IgD-negative memory B cell (primary cell): ENCODE measurements at regions not wholly inside any gene's neighbourhood (a gene's known extent, or its start where the extent isn't known, plus 50 kb on each side); places are given as distances from the start of the nearest gene placed in this dataset.

Experiments
- H3K27ac Mint-ChIP-seq, 3 donors: one replicate each; pipeline ENCODE4 v1.8.0; 2020 to 2022; ENCODE audit warnings: mild to moderate bottlenecking in 3 of 3, mixed read lengths in 3 of 3, moderate library complexity in 1 of 3
- H3K27me3 Mint-ChIP-seq: one replicate; pipeline ENCODE4 v1.8.0; 2021; ENCODE audit warnings: mixed read lengths
- H3K36me3 Mint-ChIP-seq: one replicate; pipeline ENCODE4 v1.8.0; 2020; ENCODE audit warnings: mild to moderate bottlenecking, mixed read lengths
- H3K4me1 Mint-ChIP-seq, 3 donors: one replicate each; pipeline ENCODE4 v1.8.0; 2020 to 2022; ENCODE audit warnings: mixed read lengths in 3 of 3, mild to moderate bottlenecking in 1 of 3
- H3K4me3 Mint-ChIP-seq, 4 donors: one replicate each; pipeline ENCODE4 v1.8.0; 2020 to 2022; ENCODE audit warnings: mild to moderate bottlenecking in 4 of 4, mixed read lengths in 4 of 4, moderate library complexity in 3 of 4
- H3K9me3 Mint-ChIP-seq, 3 donors: one replicate each; pipeline ENCODE4 v1.8.0; 2020 to 2021; ENCODE audit warnings: mixed read lengths in 3 of 3, mild to moderate bottlenecking in 1 of 3

GRCh38 chr11:70846781-70847655, 405.4 kb downstream of the SHANK2 start:
- Mint-ChIP-seq H3K36me3 (no peaks in the 10 kb centered on the region), H3K27ac (peak overlapping the region in 1 of 3 donors; percentile 83), H3K9me3 (peaks cover 0 to 10% (median 7%) of the 10 kb centered on the region in 3 donors), H3K4me3 (no peak overlapping the region), H3K27me3 (no peaks in the 10 kb centered on the region), H3K4me1 (no peaks in the 10 kb centered on the region)

GRCh38 chr11:70848243-70848750, 404.1 kb downstream of the SHANK2 start:
- H3K36me3 Mint-ChIP-seq: no peaks in the 10 kb centered on the region
- no peak overlapping the region for H3K27ac Mint-ChIP-seq
- H3K9me3 Mint-ChIP-seq: peaks cover 0 to 10% (median 7%) of the 10 kb centered on the region in 3 donors
- H3K4me1 Mint-ChIP-seq: no peaks in the 10 kb centered on the region
- no peaks in the 10 kb centered on the region for H3K27me3 Mint-ChIP-seq
- no peak overlapping the region for H3K4me3 Mint-ChIP-seq

- Mint-ChIP-seq H3K27ac (no peak overlapping the region), H3K36me3 (no peaks in the 10 kb centered on the region), H3K9me3 (peaks cover 0 to 10% (median 7%) of the 10 kb centered on the region in 3 donors)
These were observed 403.3 kb downstream of the SHANK2 start for GRCh38 chr11:70849031-70849430.

GRCh38 chr11:70851308-70851707, 401.1 kb downstream of the SHANK2 start:
- Mint-ChIP-seq H3K9me3 (peaks cover 0 to 11% (median 10%) of the 10 kb centered on the region in 3 donors), H3K36me3 (no peaks in the 10 kb centered on the region), H3K4me1 (no peaks in the 10 kb centered on the region), H3K27me3 (no peaks in the 10 kb centered on the region), H3K27ac (no peak overlapping the region), H3K4me3 (no peak overlapping the region)

More at GRCh38 chr11:70849031-70849430, 403.3 kb downstream of the SHANK2 start:
- Mint-ChIP-seq H3K4me3 (no peak overlapping the region), H3K4me1 (no peaks in the 10 kb centered on the region), H3K27me3 (no peaks in the 10 kb centered on the region)

- Mint-ChIP-seq H3K27ac (no peak overlapping the region), H3K9me3 (peaks cover 0 to 11% (median 10%) of the 10 kb centered on the region in 3 donors), H3K36me3 (no peaks in the 10 kb centered on the region), H3K27me3 (peaks cover 1% of the 10 kb centered on the region), H3K4me3 (no peak overlapping the region), H3K4me1 (no peaks in the 10 kb centered on the region)
These were observed 400.5 kb downstream of the SHANK2 start for GRCh38 chr11:70851907-70852306.

- peaks cover 0 to 11% (median 10%) of the 10 kb centered on the region in 3 donors for H3K9me3 Mint-ChIP-seq
- H3K4me1 Mint-ChIP-seq: no peaks in the 10 kb centered on the region
- H3K27me3 Mint-ChIP-seq: peaks cover 2% of the 10 kb centered on the region
- H3K4me3 Mint-ChIP-seq: no peak overlapping the region
- no peak overlapping the region for H3K27ac Mint-ChIP-seq
- H3K36me3 Mint-ChIP-seq: no peaks in the 10 kb centered on the region
These were observed 399.2 kb downstream of the SHANK2 start for GRCh38 chr11:70853068-70853769.

GRCh38 chr11:70853770-70854108, 398.6 kb downstream of the SHANK2 start:
- Mint-ChIP-seq H3K4me3 (no peak overlapping the region), H3K9me3 (peaks cover 0 to 11% (median 10%) of the 10 kb centered on the region in 3 donors), H3K36me3 (no peaks in the 10 kb centered on the region), H3K27me3 (peaks cover 2% of the 10 kb centered on the region), H3K27ac (no peak overlapping the region), H3K4me1 (no peaks in the 10 kb centered on the region)

- Mint-ChIP-seq H3K27ac (no peak overlapping the region), H3K4me1 (no peaks in the 10 kb centered on the region), H3K9me3 (peaks cover 0 to 11% (median 10%) of the 10 kb centered on the region in 3 donors), H3K36me3 (no peaks in the 10 kb centered on the region), H3K27me3 (peaks cover 2% of the 10 kb centered on the region), H3K4me3 (no peak overlapping the region)
These were observed 398.2 kb downstream of the SHANK2 start for GRCh38 chr11:70854201-70854600.

- H3K27ac Mint-ChIP-seq: no peak overlapping the region
- peaks cover under 1% of the 10 kb centered on the region for H3K36me3 Mint-ChIP-seq
- H3K27me3 Mint-ChIP-seq: peaks cover 2% of the 10 kb centered on the region
- H3K4me1 Mint-ChIP-seq: no peaks in the 10 kb centered on the region
- no peak overlapping the region for H3K4me3 Mint-ChIP-seq
- peaks cover 0 to 3% (median 2%) of the 10 kb centered on the region in 3 donors for H3K9me3 Mint-ChIP-seq
These were observed 397.3 kb downstream of the SHANK2 start for GRCh38 chr11:70854901-70855556.

- no peak overlapping the region for H3K27ac Mint-ChIP-seq
- H3K9me3 Mint-ChIP-seq: peaks cover 0 to 3% (median 0%) of the 10 kb centered on the region in 3 donors
- peaks cover 0 to 1% (median 0%) of the 10 kb centered on the region in 3 donors for H3K4me1 Mint-ChIP-seq
- no peak overlapping the region for H3K4me3 Mint-ChIP-seq
- peaks cover 5% of the 10 kb centered on the region for H3K27me3 Mint-ChIP-seq
- peaks cover 4% of the 10 kb centered on the region for H3K36me3 Mint-ChIP-seq
These were observed 394.5 kb downstream of the SHANK2 start for GRCh38 chr11:70857894-70858293.

GRCh38 chr11:70859180-70859579, 393.2 kb downstream of the SHANK2 start:
- H3K9me3 Mint-ChIP-seq: peaks cover 0 to 3% (median 0%) of the 10 kb centered on the region in 3 donors
- H3K27me3 Mint-ChIP-seq: peaks cover 5% of the 10 kb centered on the region
- H3K4me1 Mint-ChIP-seq: peaks cover 0 to 1% (median 0%) of the 10 kb centered on the region in 3 donors
- no peak overlapping the region for H3K27ac Mint-ChIP-seq
- H3K4me3 Mint-ChIP-seq: no peak overlapping the region
- H3K36me3 Mint-ChIP-seq: peaks cover 4% of the 10 kb centered on the region

- no peak overlapping the region for H3K4me3 Mint-ChIP-seq
- H3K4me1 Mint-ChIP-seq: peaks cover 0 to 1% (median 0%) of the 10 kb centered on the region in 3 donors
- H3K27ac Mint-ChIP-seq: no peak overlapping the region
- no peaks in the 10 kb centered on the region for H3K9me3 Mint-ChIP-seq
- peaks cover 4% of the 10 kb centered on the region for H3K36me3 Mint-ChIP-seq
- H3K27me3 Mint-ChIP-seq: peaks cover 5% of the 10 kb centered on the region
These were observed 391.5 kb downstream of the SHANK2 start for GRCh38 chr11:70860888-70861287.

- H3K36me3 Mint-ChIP-seq: peaks cover 4% of the 10 kb centered on the region
- H3K9me3 Mint-ChIP-seq: no peaks in the 10 kb centered on the region
- no peak overlapping the region for H3K27ac Mint-ChIP-seq
- peaks cover 5% of the 10 kb centered on the region for H3K27me3 Mint-ChIP-seq
- peaks cover 0 to 1% (median 0%) of the 10 kb centered on the region in 3 donors for H3K4me1 Mint-ChIP-seq
- H3K4me3 Mint-ChIP-seq: no peak overlapping the region
These were observed 390.8 kb downstream of the SHANK2 start for GRCh38 chr11:70861559-70861958.

- H3K4me1 Mint-ChIP-seq: peaks cover 0 to 1% (median 0%) of the 10 kb centered on the region in 3 donors
- H3K4me3 Mint-ChIP-seq: no peak overlapping the region
- H3K27me3 Mint-ChIP-seq: peaks cover 3% of the 10 kb centered on the region
- peaks cover 4% of the 10 kb centered on the region for H3K36me3 Mint-ChIP-seq
- H3K27ac Mint-ChIP-seq: no peak overlapping the region
- H3K9me3 Mint-ChIP-seq: no peaks in the 10 kb centered on the region
These were observed 390.3 kb downstream of the SHANK2 start for GRCh38 chr11:70862093-70862492.

- H3K4me3 Mint-ChIP-seq: no peak overlapping the region
These were observed 389.2 kb downstream of the SHANK2 start for GRCh38 chr11:70863186-70863585.

More at GRCh38 chr11:70863186-70863585, 389.2 kb downstream of the SHANK2 start:
- Mint-ChIP-seq H3K4me1 (peaks cover 0 to 1% (median 0%) of the 10 kb centered on the region in 3 donors), H3K27ac (no peak overlapping the region), H3K27me3 (peaks cover 3% of the 10 kb centered on the region), H3K9me3 (no peaks in the 10 kb centered on the region), H3K36me3 (peaks cover 4% of the 10 kb centered on the region)
